GM12873 (cell line): ENCODE measurements at regions not wholly inside any gene's neighbourhood (a gene's known extent, or its start where the extent isn't known, plus 50 kb on each side); places are given as distances from the start of the nearest gene placed in this dataset.

Experiments used
- TF ChIP-seq, protein P1 (sequence below): IDR thresholded peaks from 2 replicates; pipeline ENCODE4 v1.5.1; 2012; ENCODE audit warnings: low read depth, mild to moderate bottlenecking, moderate library complexity, low read length, control low read depth; ENCODE audit not compliant: insufficient read depth; ENCODE audit errors: missing control alignments

DNA sequence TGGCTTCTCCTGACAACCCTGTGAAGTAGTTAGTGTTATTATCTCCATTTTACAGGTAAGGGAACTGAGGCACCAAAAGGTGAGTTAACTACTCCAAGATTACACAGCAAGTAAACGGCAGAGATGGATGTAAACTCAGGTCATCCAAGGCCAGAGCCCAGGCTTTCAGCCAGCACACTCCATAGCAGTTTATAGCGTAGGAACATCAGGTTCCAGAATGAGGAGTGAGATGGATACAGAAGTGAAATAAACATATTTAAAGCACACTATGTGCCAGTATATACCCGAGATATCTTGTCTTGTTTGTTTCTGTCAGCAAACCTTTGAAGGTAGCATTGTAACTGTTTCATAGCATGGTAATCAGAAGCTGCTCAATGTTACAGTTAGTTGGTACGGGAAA is 279.0 kb downstream of the OXSM start:
- TF ChIP-seq, protein P1, sequence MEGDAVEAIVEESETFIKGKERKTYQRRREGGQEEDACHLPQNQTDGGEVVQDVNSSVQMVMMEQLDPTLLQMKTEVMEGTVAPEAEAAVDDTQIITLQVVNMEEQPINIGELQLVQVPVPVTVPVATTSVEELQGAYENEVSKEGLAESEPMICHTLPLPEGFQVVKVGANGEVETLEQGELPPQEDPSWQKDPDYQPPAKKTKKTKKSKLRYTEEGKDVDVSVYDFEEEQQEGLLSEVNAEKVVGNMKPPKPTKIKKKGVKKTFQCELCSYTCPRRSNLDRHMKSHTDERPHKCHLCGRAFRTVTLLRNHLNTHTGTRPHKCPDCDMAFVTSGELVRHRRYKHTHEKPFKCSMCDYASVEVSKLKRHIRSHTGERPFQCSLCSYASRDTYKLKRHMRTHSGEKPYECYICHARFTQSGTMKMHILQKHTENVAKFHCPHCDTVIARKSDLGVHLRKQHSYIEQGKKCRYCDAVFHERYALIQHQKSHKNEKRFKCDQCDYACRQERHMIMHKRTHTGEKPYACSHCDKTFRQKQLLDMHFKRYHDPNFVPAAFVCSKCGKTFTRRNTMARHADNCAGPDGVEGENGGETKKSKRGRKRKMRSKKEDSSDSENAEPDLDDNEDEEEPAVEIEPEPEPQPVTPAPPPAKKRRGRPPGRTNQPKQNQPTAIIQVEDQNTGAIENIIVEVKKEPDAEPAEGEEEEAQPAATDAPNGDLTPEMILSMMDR, result no peak

DNA sequence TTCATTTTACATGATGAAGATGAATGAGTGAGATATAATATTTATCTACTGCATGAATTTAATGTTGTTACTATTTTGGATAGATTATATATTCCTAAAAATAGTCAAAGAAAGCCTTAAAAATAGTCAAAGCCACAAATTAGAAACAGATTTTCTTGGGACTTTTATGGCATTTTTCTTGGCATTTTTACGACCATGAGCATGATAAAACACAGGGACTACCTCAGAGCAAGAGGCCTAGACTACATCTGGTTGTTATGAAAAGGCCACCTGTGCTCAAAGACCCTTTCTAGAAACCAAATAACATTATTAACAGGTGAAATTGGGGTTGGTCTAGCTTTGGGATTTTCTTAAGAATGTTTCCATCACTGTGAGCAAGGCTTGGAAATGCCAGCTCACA is 281.0 kb downstream of the OXSM start:
- TF ChIP-seq, protein P1, result no peak

DNA sequence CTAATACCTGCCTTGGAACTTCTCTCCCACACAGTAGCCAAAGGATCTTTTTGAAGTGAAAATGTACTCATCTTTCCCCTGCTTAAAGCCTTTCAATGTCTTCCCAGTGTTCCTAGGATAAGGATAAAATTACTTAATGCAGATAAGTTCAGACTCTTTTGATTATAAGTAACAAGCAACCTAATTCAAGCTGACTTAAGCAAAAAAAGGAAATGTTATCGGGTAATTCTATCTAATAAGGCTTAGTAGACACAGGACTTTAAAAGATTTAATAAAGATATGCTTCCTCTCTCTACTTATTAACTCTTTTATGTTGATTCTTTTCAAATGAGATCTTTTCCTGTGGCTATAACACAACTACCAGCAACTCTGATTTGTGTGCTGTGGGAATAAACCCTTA is 284.2 kb downstream of the OXSM start:
- TF ChIP-seq, protein P1, result no peak

DNA sequence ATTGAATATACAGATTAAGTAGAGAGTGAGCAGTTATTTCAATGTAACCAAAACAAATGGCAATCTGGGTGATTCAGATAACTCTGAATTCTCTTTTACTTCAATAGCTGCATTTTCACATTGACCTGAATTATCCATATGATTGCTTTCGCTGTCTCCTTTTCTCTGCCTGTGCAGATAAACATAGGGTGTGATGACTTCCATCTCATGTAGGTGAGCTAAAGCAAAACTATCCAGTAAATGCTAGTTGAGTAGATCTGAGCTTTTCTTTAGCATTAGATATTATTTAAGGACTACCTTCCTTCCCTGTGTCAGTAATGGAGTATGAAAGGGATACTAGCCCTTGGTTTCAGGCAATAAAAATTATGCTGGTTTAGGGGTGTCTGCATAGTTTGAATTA is 288.6 kb downstream of the OXSM start:
- TF ChIP-seq, protein P1, result no peak

DNA sequence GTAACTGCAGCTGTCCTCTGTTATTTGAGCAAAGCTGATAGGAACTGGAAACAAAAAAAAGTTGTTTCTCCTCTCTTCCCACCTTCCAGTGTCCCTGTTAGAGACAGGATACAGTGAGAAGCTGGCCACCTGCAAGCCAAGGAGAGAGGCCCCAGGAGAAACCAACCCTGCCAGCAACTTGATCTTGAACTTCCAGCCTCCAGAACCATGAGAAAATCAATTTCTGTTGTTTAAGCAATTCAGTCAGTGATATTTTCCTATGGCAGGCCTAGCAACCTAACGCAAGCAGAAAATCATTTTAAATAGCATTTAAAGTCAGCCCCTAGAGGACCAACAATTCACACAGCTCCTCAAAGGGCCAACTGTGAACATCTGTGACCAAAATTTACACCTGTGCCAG is 291.3 kb downstream of the OXSM start:
- TF ChIP-seq, protein P1, result no peak

DNA sequence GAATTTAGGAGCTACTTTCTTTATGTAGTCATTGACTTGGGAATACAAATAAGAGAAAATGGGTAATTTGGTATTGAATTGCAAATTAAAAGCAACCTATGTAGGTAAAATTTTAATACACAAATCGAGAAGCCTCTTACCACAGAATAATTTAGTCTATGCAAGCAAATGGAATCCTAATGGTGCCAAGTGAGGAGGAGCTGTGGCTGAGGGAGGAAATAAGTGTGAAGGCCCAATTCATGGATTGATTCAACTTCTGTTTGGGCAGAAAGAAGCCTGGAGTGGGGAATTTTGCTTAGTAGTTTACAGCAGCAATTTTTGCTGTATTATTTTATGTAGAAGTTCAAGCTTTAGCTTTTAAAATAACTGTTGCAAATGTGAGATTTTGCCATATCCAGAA is 291.9 kb downstream of the OXSM start:
- TF ChIP-seq, protein P1, result no peak

DNA sequence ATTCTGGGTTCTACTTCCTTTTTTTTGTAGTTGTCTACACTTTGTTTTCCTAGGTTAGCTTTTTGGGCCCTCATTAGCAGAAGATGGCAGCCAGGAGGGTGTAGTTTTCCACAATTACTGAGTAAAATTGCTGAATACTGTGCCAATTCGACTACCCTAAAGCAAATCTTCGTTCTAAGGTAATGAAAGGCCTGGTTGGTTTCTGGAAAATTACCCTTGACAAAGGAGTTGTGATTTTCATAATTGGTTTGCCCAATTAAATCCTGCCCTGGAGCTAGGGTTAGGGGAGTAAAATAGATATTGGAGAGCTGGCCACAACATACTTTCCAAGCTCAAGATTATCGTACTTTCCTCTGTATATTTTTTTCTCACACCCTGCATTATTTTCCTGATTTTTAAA is 293.0 kb downstream of the OXSM start:
- TF ChIP-seq, protein P1, result no peak
